Gastrocnemius medialis (tissue), 4 donors: ENCODE measurements at regions not wholly inside any gene's neighbourhood (a gene's known extent, or its start where the extent isn't known, plus 50 kb on each side); places are given as distances from the start of the nearest gene placed in this dataset.

Source experiments
- POLR2A ChIP-seq, 2 donors: fragments of 450-650 bp; IDR thresholded peaks; one replicate each; pipeline ENCODE4 v1.6.1; 2017; ENCODE audit warnings: antibody characterized with exemption in 2 of 2, mild to moderate bottlenecking in 2 of 2, moderate library complexity in 2 of 2
- TF ChIP-seq, protein P1 (sequence below), 5 experiments: fragments of 450-650 bp in 3 of 5; fragments of 200-600 bp in 2 of 5; sonication (generic) in 2 of 5; IDR thresholded peaks in 4 of 5; conservative IDR thresholded peaks in 1 of 5; 1 replicate in 4 of 5; 2 replicates in 1 of 5; pipeline ENCODE4 v1.5.1; 2016 to 2019; ENCODE audit warnings: antibody characterized with exemption in 5 of 5, mild to moderate bottlenecking in 3 of 5, moderate library complexity in 3 of 5

DNA sequence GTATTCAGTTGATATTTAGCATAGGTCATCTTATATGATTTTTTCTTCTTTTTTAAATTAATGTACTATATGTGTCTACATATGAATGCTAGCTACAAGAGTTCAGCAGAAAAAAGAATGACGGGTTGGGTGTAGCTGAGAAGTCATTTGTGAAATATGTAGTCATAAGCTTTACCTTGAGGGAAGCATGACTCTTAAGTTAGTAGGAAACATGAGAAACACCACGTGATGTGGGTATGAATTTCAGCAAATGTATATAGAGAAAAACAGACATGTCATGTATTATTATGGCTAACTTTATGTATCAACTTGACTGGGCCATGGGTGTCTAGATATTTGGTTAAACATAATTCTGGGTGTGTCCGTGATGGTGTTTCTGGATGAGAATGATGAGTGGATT, 125.0 kb downstream of the RAP2B start:
- TF ChIP-seq, protein P1, sequence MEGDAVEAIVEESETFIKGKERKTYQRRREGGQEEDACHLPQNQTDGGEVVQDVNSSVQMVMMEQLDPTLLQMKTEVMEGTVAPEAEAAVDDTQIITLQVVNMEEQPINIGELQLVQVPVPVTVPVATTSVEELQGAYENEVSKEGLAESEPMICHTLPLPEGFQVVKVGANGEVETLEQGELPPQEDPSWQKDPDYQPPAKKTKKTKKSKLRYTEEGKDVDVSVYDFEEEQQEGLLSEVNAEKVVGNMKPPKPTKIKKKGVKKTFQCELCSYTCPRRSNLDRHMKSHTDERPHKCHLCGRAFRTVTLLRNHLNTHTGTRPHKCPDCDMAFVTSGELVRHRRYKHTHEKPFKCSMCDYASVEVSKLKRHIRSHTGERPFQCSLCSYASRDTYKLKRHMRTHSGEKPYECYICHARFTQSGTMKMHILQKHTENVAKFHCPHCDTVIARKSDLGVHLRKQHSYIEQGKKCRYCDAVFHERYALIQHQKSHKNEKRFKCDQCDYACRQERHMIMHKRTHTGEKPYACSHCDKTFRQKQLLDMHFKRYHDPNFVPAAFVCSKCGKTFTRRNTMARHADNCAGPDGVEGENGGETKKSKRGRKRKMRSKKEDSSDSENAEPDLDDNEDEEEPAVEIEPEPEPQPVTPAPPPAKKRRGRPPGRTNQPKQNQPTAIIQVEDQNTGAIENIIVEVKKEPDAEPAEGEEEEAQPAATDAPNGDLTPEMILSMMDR (IDR thresholded peaks at IDR 0.05 in 4 of 5, conservative IDR thresholded peaks at IDR 0.05 in 1 of 5), result no peak
- no peak for TF ChIP-seq POLR2A (IDR thresholded peaks at IDR 0.05)
